A673 (cell line): ENCODE measurements at regions not wholly inside any gene's neighbourhood (a gene's known extent, or its start where the extent isn't known, plus 50 kb on each side); places are given as distances from the start of the nearest gene placed in this dataset.
A peak's percentile ranks its signal among the peaks of the same experiment; 100 is the strongest.

ENCODE experiments used
- BruUV-seq: library from RNA; stranded (reverse); fragments of 400-500 nt; replicated peaks from 2 replicates; lab custom pipeline; 2021; lab: Mats Ljungman, UMichigan
- CTCF ChIA-PET: fragments of 300-600 bp; sonication (Branson Sonifier 250); formaldehyde crosslinking; loops from one replicate; lab custom pipeline; 2022; ENCODE audit warnings: antibody characterized with exemption; lab: Charles Lee
- POLR2A ChIA-PET: fragments of 300-600 bp; sonication (Branson Sonifier 250); formaldehyde crosslinking; loops from one replicate; lab custom pipeline; 2022; ENCODE audit warnings: antibody characterized with exemption; ENCODE audit not compliant: low non-redundant PET; lab: Charles Lee
- DNase-seq: peaks from one replicate; pipeline ENCODE4 v3.0.0-alpha.2; 2015; ENCODE audit warnings: low spot score
- H3K27ac ChIP-seq: fragments of 200-600 bp; sonication (generic); 2 replicates; pipeline ENCODE4 v1.5.1; 2016; ENCODE audit warnings: mixed run types, low read depth, mild to moderate bottlenecking, mixed read lengths, antibody characterized with exemption, low read length; ENCODE audit not compliant: poor library complexity, severe bottlenecking
- H3K27me3 ChIP-seq: fragments of 200-600 bp; sonication (generic); replicated peaks from 2 replicates; pipeline ENCODE4 v1.6.1; 2017; ENCODE audit warnings: mixed run types, low read depth, mild to moderate bottlenecking, mixed read lengths, antibody characterized with exemption, low read length; ENCODE audit not compliant: insufficient read depth, poor library complexity
- H3K36me3 ChIP-seq: fragments of 200-600 bp; sonication (generic); 2 replicates; pipeline ENCODE4 v1.6.1; 2016; ENCODE audit warnings: mixed run types, mild to moderate bottlenecking, mixed read lengths, antibody characterized with exemption, low read length; ENCODE audit not compliant: insufficient read depth, poor library complexity, severe bottlenecking
- H3K4me1 ChIP-seq: fragments of 200-600 bp; sonication (generic); 2 replicates; pipeline ENCODE4 v1.6.1; 2017; ENCODE audit warnings: mixed run types, mild to moderate bottlenecking, mixed read lengths, antibody characterized with exemption, low read length; ENCODE audit not compliant: insufficient read depth, poor library complexity, severe bottlenecking
- H3K4me3 ChIP-seq: fragments of 200-600 bp; sonication (generic); 2 replicates; pipeline ENCODE4 v1.5.1; 2016; ENCODE audit warnings: low read depth, mixed run types, mild to moderate bottlenecking, mixed read lengths, low read length; ENCODE audit not compliant: poor library complexity, severe bottlenecking
- H3K9me3 ChIP-seq: fragments of 200-600 bp; sonication (generic); 2 replicates; pipeline ENCODE4 v1.6.1; 2016; ENCODE audit warnings: mixed run types, low read depth, mild to moderate bottlenecking, mixed read lengths, antibody characterized with exemption, low read length; ENCODE audit not compliant: poor library complexity, severe bottlenecking
- CTCF ChIP-seq: fragments of 300-800, 200-600 bp; sonication (generic); conservative IDR thresholded peaks from 2 replicates; pipeline ENCODE4 v1.5.1; 2017; ENCODE audit warnings: low read depth, mild to moderate bottlenecking, antibody characterized with exemption, low read length, moderate library complexity, mixed read lengths
- EZH2 ChIP-seq: fragments of 200-600 bp; sonication (generic); IDR thresholded peaks from 2 replicates; pipeline ENCODE4 v1.6.1; 2017; ENCODE audit warnings: borderline replicate concordance, low read depth, mild to moderate bottlenecking, mixed read lengths, antibody characterized with exemption, low read length; ENCODE audit not compliant: poor library complexity, severe bottlenecking
- intact Hi-C: fragments of 100-400 bp; cut with micrococcal nuclease; formaldehyde crosslinking; loops from one replicate; pipeline ENCODE4 v1.10.0; 2022; ENCODE audit not compliant: unreplicated experiment

GRCh38 chr4:22900876-22901275 lies 208.1 kb downstream of the GBA3 start:
- BruUV-seq = no TSS peak
- H3K4me1 ChIP-seq = no peaks in the 10 kb centered on the region
- H3K27ac ChIP-seq = no peak overlapping the region
- no peaks in the 10 kb centered on the region for H3K9me3 ChIP-seq
- no peak for DNase-seq
- no peak overlapping the region for H3K4me3 ChIP-seq
- intact Hi-C loops = no loop called here
- H3K27me3 ChIP-seq = no peaks in the 10 kb centered on the region
- POLR2A ChIA-PET = no interaction called here
- no peak for TF ChIP-seq CTCF
- TF ChIP-seq EZH2 = no peak
- CTCF ChIA-PET = no interaction called here
- H3K36me3 ChIP-seq = no peaks in the 10 kb centered on the region

- intact Hi-C loops = loop anchor here (2.0 kb wide), 1 partner anchor 1521 kb away; no protein-coding TSS in a partner anchor
- no TSS peak for BruUV-seq
- peak; percentile 28 for DNase-seq
- no peak for TF ChIP-seq EZH2
- TF ChIP-seq CTCF = peak; percentile 82
- no peaks in the 10 kb centered on the region for H3K36me3 ChIP-seq
- H3K27me3 ChIP-seq = no peaks in the 10 kb centered on the region
- H3K27ac ChIP-seq = no peak overlapping the region
- no peak overlapping the region for H3K4me3 ChIP-seq
- POLR2A ChIA-PET = no interaction called here
- no peaks in the 10 kb centered on the region for H3K4me1 ChIP-seq
- CTCF ChIA-PET = interaction anchor here (0.7 kb wide), 1 partner anchor 340 kb away, joined by 5 read pairs; no protein-coding TSS in a partner anchor
- no peaks in the 10 kb centered on the region for H3K9me3 ChIP-seq
Observed at GRCh38 chr4:22897520-22898108, 204.9 kb downstream of the GBA3 start.

- no peak for DNase-seq
- Histone ChIP-seq H3K4me1 (no peaks in the 10 kb centered on the region), H3K36me3 (no peaks in the 10 kb centered on the region), H3K27ac (no peak overlapping the region), H3K27me3 (no peaks in the 10 kb centered on the region), H3K9me3 (no peaks in the 10 kb centered on the region), H3K4me3 (no peak overlapping the region)
- CTCF ChIA-PET = no interaction called here
- intact Hi-C loops = no loop called here
- BruUV-seq = no TSS peak
- no peak for TF ChIP-seq CTCF
- no peak for TF ChIP-seq EZH2
- POLR2A ChIA-PET = no interaction called here
Observed at GRCh38 chr4:22895482-22895881, 202.7 kb downstream of the GBA3 start.
